ENCODE measurements at regions not wholly inside any gene's neighbourhood (a gene's known extent, or its start where the extent isn't known, plus 50 kb on each side); places are given as distances from the start of the nearest gene placed in this dataset.
A peak's percentile ranks its signal among the peaks of the same experiment; 100 is the strongest.

- TF ChIP-seq ZBTB33 (IDR thresholded peaks at IDR 0.05) (no peak), RAD21 (IDR thresholded peaks at IDR 0.05) (no peak), CTCF (IDR thresholded peaks at IDR 0.05; ENCODE audit: low read depth, low read length, missing input control) (no peak), EGR1 (IDR thresholded peaks at IDR 0.05; ENCODE audit: low read depth in 2 of 2) (no peak), HNF4A (conservative IDR thresholded peaks at IDR 0.05) (no peak), ATF3 (IDR thresholded peaks at IDR 0.05) (no peak)
Measured at GRCh38 chr4:14888790-14889572, 113.3 kb upstream of the CPEB2 start (continued).

- Histone ChIP-seq H3K27ac (ENCODE audit: low read depth in 1 of 2, low read length in 2 of 2) (peak overlapping the region in 1 of 2 donors; percentile 45), H3K4me1 (ENCODE audit: control insufficient read depth in 4 of 4, insufficient read depth in 4 of 4, low read length in 3 of 4) (peaks cover 6 to 17% (median 11%) of the 10 kb centered on the region in 4 donors), H3K36me3 (ENCODE audit: control insufficient read depth in 4 of 4, insufficient read depth in 3 of 4, low read depth in 1 of 4, low read length in 3 of 4) (no peaks in the 10 kb centered on the region), H3K9ac (ENCODE audit: low read depth in 1 of 2, low read length in 2 of 2) (no peak overlapping the region), H3K9me3 (ENCODE audit: control insufficient read depth in 4 of 4, low read length in 3 of 4) (no peaks in the 10 kb centered on the region), H3K27me3 (ENCODE audit: control insufficient read depth in 4 of 4, insufficient read depth in 4 of 4, low read length in 3 of 4) (no peaks in the 10 kb centered on the region), H3K4me3 (ENCODE audit: low read depth in 1 of 3, low read length in 3 of 3) (no peak overlapping the region)
- TF ChIP-seq JUND (IDR thresholded peaks at IDR 0.05) (peak; percentile 75 to 81), SP1 (IDR thresholded peaks at IDR 0.05) (peak; percentile 86), HNF4G (IDR thresholded peaks at IDR 0.05) (peak; percentile 64), RAD21 (IDR thresholded peaks at IDR 0.05) (peak; percentile 39 to 53), FOXA1 (IDR thresholded peaks at IDR 0.05) (peak; percentile 46), ZBTB33 (IDR thresholded peaks at IDR 0.05) (peak; percentile 80), TAF1 (conservative IDR thresholded peaks at IDR 0.05) (no peak), CTCF (IDR thresholded peaks at IDR 0.05; ENCODE audit: low read depth, low read length, missing input control) (no peak), YY1 (IDR thresholded peaks at IDR 0.05) (peak; percentile 97), RXRA (IDR thresholded peaks at IDR 0.05) (peak; percentile 100), GABPA (IDR thresholded peaks at IDR 0.05 in 1 of 2, conservative IDR thresholded peaks at IDR 0.05 in 1 of 2) (peak in 1 of 2 donors; percentile 31), NR2F2 (IDR thresholded peaks at IDR 0.05) (no peak), EGR1 (IDR thresholded peaks at IDR 0.05; ENCODE audit: low read depth in 2 of 2) (no peak), HNF4A (conservative IDR thresholded peaks at IDR 0.05) (peak; percentile 80 to 92), ATF3 (IDR thresholded peaks at IDR 0.05) (peak; percentile 54), FOXA2 (IDR thresholded peaks at IDR 0.05) (peak; percentile 54), MAX (IDR thresholded peaks at IDR 0.05) (peak; percentile 95)
- TF ChIP-seq, protein P1, sequence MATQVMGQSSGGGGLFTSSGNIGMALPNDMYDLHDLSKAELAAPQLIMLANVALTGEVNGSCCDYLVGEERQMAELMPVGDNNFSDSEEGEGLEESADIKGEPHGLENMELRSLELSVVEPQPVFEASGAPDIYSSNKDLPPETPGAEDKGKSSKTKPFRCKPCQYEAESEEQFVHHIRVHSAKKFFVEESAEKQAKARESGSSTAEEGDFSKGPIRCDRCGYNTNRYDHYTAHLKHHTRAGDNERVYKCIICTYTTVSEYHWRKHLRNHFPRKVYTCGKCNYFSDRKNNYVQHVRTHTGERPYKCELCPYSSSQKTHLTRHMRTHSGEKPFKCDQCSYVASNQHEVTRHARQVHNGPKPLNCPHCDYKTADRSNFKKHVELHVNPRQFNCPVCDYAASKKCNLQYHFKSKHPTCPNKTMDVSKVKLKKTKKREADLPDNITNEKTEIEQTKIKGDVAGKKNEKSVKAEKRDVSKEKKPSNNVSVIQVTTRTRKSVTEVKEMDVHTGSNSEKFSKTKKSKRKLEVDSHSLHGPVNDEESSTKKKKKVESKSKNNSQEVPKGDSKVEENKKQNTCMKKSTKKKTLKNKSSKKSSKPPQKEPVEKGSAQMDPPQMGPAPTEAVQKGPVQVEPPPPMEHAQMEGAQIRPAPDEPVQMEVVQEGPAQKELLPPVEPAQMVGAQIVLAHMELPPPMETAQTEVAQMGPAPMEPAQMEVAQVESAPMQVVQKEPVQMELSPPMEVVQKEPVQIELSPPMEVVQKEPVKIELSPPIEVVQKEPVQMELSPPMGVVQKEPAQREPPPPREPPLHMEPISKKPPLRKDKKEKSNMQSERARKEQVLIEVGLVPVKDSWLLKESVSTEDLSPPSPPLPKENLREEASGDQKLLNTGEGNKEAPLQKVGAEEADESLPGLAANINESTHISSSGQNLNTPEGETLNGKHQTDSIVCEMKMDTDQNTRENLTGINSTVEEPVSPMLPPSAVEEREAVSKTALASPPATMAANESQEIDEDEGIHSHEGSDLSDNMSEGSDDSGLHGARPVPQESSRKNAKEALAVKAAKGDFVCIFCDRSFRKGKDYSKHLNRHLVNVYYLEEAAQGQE (IDR thresholded peaks at IDR 0.05): peak; percentile 60
- WGBS: 29% methylated on average over 3 of the region's 3 CpGs
- no peak for DNase-seq (ENCODE audit: low spot score)
Measured at GRCh38 chr4:14892563-14892962, 109.7 kb upstream of the CPEB2 start.

Measured in liver (tissue), 8 donors.